NCI-H2107 treated with DMSO at 0.1 percent for 48 hours (cell line): ENCODE measurements at regions not wholly inside any gene's neighbourhood (a gene's known extent, or its start where the extent isn't known, plus 50 kb on each side); places are given as distances from the start of the nearest gene placed in this dataset.
A peak's percentile ranks its signal among the peaks of the same experiment; 100 is the strongest.

Source experiments
- DNase-seq: peaks from one replicate; lab custom pipeline; 2025; ENCODE audit not compliant: unreplicated experiment; lab: John Stamatoyannopoulos, UW

DNA sequence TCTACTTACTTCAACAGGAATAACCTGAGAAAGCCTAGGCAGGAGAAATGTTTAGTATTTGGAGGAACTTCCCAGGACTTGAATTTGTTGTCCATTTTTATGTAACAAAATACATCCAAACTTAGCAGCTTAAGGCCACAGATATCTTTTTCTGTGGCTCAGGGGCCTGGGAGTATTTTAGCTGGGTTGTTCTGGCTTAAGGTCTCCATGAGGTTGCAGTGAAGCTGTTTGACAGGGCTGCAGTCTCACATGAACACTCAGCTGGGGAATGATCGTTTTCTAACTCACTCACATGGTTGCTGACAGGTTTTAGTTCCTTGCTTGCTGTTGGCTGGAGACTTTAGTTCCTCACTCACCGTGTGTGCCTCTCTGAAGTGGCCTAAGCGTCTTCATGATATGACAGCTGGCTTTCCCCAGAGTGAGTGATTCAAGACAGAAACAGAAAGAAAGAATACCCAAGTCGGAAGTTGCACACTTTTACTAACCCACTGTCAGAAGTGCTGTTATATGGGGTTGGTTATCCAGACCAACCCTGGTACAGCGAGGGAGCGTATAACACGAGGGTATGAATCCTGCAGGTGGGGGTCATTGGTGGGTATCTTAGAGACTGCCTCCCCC, 229.7 kb upstream of the TBL1XR1 start:
- no peak for DNase-seq

GRCh38 chr3:177427540-177427939, 230.3 kb upstream of the TBL1XR1 start:
- DNase-seq: no peak

DNA sequence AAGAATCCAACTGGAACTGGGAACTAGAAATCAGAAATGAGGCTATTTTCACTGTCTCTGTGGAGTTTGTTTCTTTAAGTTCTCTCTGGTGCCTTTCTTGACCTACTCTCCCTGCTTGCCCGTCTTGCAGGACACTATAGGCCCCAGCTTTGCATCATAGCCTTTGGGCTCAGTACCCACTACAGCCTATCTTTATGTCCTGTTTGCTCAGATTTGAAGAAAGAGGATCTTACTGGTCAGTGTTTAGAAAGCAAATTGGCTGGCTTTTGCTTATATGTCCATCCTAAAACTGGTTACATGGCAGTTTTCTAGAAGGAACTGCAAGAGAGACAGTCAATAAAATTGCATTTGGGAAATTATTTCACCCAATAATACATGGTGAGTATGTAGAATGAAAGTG, 231.8 kb upstream of the TBL1XR1 start:
- DNase-seq: no peak

DNA sequence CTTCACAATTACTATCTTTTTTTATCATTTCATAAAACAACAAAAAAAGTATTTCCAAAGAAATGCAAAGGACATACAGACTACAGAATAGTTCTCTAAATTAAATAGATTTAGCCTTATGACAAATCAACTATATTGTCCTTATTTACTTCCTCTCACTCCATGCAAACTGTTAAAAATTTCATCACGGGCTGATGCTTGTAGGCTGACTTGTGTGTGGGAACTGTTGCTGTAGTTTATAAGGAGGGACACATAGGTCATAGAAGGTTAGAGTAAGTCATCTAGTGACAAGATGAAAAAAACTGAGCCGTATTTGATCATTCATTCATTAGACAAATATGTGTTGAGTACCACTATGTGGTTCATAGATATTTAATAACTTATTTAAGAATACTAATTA, 232.5 kb upstream of the TBL1XR1 start:
- no peak for DNase-seq

DNA sequence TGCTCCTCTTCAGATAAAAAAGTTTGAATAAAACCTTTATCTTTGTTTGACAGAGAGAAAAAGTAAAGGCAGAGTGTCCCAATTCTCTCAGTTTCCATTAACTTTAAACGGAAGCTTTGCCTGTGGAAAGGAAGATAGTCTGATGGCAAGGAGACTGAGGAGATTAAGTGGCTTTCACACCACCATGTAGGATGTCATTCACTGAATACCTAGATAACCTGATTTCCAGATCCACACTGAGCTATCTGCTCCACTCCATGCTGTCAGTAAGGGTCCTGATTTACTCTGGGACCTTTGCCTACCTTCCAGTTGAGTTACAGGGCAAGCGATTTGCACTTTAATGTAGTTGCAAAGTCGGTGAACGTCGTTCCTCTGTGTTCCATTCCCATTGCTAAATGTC, 233.4 kb upstream of the TBL1XR1 start:
- DNase-seq: no peak

DNA sequence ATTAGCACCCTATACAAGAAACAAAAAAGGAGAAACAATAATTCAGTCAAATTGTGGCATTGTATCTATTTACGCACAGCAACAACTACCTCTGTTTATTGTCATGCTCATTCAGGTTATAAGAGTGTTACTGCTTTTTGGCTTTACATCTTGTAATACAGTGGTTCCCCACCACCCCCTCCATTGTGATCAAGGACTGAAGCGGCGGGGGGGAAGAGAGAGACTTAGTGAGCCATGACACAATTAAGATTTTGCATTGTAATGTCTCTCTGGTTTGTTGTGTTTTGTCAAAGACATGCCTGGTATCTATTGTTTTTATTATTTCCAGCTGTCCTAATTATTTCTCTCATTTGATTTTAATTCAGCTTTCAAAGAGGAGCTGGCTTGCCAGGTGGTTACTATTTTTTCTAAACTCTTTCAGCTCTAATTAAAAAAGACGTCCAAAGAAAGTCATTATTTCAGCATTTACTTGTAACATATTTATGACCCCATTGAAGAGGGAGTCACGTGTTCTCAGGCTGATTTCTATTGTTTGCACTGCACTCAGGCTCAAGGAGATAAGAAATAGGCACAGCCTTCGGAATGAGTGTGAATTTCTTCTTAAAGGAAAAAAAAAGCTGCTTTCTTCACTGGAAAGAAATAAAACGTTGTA, 234.4 kb upstream of the TBL1XR1 start:
- peak; percentile 66 for DNase-seq

DNA sequence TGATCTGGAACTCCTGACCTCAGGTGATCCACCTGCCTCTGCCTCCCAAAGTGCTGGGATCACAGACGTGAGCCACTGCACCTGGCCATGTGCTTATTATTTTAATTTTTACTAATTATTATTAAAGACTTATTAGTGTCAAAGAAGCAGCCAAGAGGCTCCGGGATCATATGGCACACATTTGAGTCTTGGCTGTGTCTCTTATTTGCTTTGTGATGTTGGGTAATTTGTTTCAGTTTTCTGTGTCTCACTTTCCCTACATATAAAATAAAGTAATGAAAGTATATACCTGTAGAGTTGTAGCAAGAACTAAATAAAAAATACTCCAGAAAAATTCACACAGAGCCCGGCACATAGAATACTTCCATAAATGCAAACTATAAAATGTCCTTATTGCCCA, 238.0 kb upstream of the TBL1XR1 start:
- no peak for DNase-seq

- DNase-seq: no peak
Measured at GRCh38 chr3:177437513-177438337, 240.4 kb upstream of the TBL1XR1 start.

GRCh38 chr3:177438596-177439220, 241.4 kb upstream of the TBL1XR1 start:
- DNase-seq: no peak

- DNase-seq: no peak
Measured at GRCh38 chr3:177439694-177440269, 242.5 kb upstream of the TBL1XR1 start.

GRCh38 chr3:177440456-177441104, 243.3 kb upstream of the TBL1XR1 start:
- no peak for DNase-seq

DNA sequence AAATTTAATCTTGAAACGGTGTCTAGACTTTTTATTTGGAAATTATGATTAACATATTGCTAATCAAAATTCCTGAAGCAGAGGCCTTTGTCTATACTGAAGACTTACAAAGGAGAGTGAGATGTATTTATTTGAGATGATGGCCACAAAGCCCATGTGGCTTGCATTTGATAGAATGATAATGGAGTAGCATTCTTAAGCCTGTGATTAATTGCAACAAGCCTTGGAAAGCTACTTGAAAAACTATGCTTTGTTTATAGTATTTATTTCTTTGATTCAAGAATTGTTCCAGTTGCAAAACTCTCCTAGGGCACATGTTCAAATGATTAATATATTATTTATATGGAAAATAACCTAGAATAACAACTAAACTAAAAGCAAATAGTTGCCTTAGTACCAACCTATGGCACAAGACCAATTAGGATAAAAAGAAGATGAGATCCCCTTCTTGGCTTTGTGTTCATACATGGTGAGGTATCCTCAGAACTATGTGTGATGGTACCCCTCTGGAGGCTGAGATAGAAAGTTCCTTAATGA, 244.1 kb upstream of the TBL1XR1 start:
- no peak for DNase-seq

GRCh38 chr3:177441813-177442646, 244.7 kb upstream of the TBL1XR1 start:
- DNase-seq: no peak

GRCh38 chr3:177443469-177443868, 246.2 kb upstream of the TBL1XR1 start:
- DNase-seq: no peak

DNA sequence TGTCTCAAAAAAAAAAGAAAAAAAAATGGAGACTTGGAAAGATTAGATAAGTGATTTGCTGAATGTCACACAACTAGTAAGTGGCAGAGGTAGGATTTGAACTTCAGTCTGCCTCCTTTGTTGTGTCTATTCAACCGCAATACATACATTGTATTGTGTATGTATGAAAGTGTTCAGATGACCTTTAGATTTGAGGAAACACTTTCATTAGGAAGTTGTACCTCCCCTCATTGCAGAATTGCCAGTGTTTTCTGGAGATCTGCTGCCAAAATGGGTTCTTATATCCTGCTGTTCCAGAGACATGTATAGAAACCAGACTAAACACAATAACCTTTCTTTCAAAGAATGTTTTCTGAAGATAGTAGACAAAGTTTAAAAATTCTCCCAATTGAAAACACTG, 247.4 kb upstream of the TBL1XR1 start:
- no peak for DNase-seq

DNA sequence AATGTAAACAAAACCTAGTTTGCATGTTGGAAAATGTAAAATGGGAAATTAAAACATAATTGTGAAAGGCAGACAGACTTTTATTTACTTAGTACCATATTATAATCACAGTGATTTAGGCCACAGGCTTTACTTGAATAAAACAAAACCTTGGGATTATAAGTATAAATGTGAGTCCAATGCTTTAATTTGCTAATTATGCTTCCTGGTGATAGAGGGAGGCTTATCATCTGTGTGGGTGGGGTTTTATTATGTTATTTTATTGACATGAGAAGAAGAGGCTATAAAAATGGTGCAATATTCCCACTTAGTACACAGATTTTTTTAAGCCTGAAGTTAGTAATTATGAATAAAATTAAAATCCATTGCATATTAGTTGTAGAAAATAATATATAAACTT, 248.3 kb upstream of the TBL1XR1 start:
- DNase-seq: no peak

GRCh38 chr3:177446165-177446601, 248.9 kb upstream of the TBL1XR1 start:
- DNase-seq: no peak

DNA sequence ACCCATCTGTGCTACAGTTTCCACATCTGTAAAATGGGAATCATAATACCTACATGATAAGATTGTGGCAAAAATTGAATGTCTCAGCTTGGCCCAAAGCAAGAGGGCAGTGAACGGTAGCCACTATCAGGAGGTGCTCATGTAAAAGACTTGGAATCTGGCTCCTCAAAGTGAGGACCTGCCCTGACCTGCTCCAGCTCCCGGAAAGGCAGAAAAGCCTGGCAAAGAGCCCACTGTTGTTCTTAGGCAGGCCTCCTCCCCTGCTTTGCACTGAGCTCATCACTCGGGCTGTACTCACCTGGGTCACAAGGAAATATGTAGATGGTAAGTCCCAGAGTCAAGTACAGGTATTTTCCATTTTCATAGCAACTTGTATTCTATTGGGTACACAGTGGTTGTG, 250.7 kb upstream of the TBL1XR1 start:
- no peak for DNase-seq

DNA sequence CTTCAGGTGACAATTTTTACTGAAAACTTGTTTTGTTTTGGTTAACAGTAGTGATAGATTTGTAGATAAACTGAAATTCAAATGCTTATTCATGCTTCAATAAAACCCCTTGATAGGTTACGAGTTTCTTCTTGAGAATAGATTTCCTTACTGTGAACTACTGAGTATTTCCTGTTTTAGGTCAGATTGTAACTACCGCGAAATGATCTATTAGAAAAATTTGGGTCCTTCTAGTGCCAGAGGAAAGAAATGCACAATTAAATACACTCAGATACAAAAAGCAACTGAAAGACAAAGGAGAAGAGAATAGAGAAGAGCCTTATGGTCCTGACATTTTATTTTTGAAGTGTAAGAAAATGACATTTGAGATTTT, 251.7 kb upstream of the TBL1XR1 start:
- no peak for DNase-seq
